IMR-90 (cell line): ENCODE measurements at regions not wholly inside any gene's neighbourhood (a gene's known extent, or its start where the extent isn't known, plus 50 kb on each side); places are given as distances from the start of the nearest gene placed in this dataset.

ENCODE experiments used
- ATAC-seq: fragments of 200-7000 bp; cut with Tn5 transposase; 2 replicates; pipeline ENCODE4 v1.9.1; 2020; ENCODE audit warnings: low read depth, mild to moderate bottlenecking, moderate library complexity
- BruUV-seq: library from RNA; stranded (reverse); fragments of 400-500 nt; replicated peaks from 2 replicates; lab custom pipeline; 2021; lab: Mats Ljungman, UMichigan
- CTCF ChIA-PET: fragments of 300-600 bp; formaldehyde crosslinking; extraction: SDS; loops from one replicate; lab custom pipeline; 2021; ENCODE audit warnings: antibody characterized with exemption; lab: Yijun Ruan, JAX
- POLR2A ChIA-PET: fragments of 300-600 bp; sonication (Branson Sonifier 250); formaldehyde crosslinking; loops from one replicate; lab custom pipeline; 2022; ENCODE audit warnings: antibody characterized with exemption; ENCODE audit not compliant: unreplicated experiment; lab: Charles Lee
- DNase-seq: peaks from one replicate; pipeline ENCODE4 v3.0.0; 2013
- H2AFZ ChIP-seq: replicated peaks from 2 replicates; pipeline ENCODE3; 2013; ENCODE audit warnings: low read length, mild to moderate bottlenecking; ENCODE audit not compliant: poor library complexity
- H2AK5ac ChIP-seq: 2 replicates; pipeline ENCODE4 v1.6.1; 2013; ENCODE audit warnings: low read depth, low read length, inconsistent platforms
- H2AK9ac ChIP-seq: replicated peaks from 2 replicates; pipeline ENCODE3; 2013; ENCODE audit warnings: mild to moderate bottlenecking, low read depth, low read length, moderate library complexity; ENCODE audit not compliant: poor library complexity
- H2BK120ac ChIP-seq: 2 replicates; pipeline ENCODE4 v1.6.1; 2013; ENCODE audit warnings: low read depth, low read length, inconsistent platforms
- H2BK15ac ChIP-seq: 3 replicates; pipeline ENCODE4 v1.6.1; 2013; ENCODE audit warnings: low read depth, low read length, inconsistent platforms
- H2BK20ac ChIP-seq: 2 replicates; pipeline ENCODE4 v1.6.1; 2013; ENCODE audit warnings: low read depth, mild to moderate bottlenecking, inconsistent platforms, low read length, moderate library complexity
- H2BK5ac ChIP-seq: 2 replicates; pipeline ENCODE4 v1.6.1; 2013; ENCODE audit warnings: mild to moderate bottlenecking, low read depth, low read length, inconsistent platforms; ENCODE audit not compliant: poor library complexity, severe bottlenecking
- H3K14ac ChIP-seq: replicated peaks from 2 replicates; pipeline ENCODE4 v1.6.1; 2013; ENCODE audit warnings: low read depth, low read length, inconsistent platforms
- H3K18ac ChIP-seq: 2 replicates; pipeline ENCODE4 v1.6.1; 2013; ENCODE audit warnings: low read depth, low read length, control low read depth
- H3K23ac ChIP-seq: 2 replicates; pipeline ENCODE4 v1.6.1; 2013; ENCODE audit warnings: low read depth, low read length, inconsistent platforms
- H3K27ac ChIP-seq: 2 replicates; pipeline ENCODE4 v1.5.1; 2013; ENCODE audit warnings: mild to moderate bottlenecking, control low read depth, low read length; ENCODE audit not compliant: insufficient read depth
- H3K27me3 ChIP-seq: 2 replicates; pipeline ENCODE4 v1.6.1; 2013; ENCODE audit warnings: low read length; ENCODE audit not compliant: control insufficient read depth, insufficient read depth
- H3K36me3 ChIP-seq: 2 replicates; pipeline ENCODE4 v1.6.1; 2013; ENCODE audit warnings: low read length, mixed read lengths; ENCODE audit not compliant: control insufficient read depth, insufficient read depth
- H3K4ac ChIP-seq: 2 replicates; pipeline ENCODE4 v1.6.1; 2013; ENCODE audit warnings: low read depth, low read length, inconsistent platforms
- H3K4me1 ChIP-seq: 2 replicates; pipeline ENCODE4 v1.6.1; 2013; ENCODE audit warnings: low read length, mixed read lengths; ENCODE audit not compliant: control insufficient read depth, insufficient read depth
- H3K4me2 ChIP-seq: 2 replicates; pipeline ENCODE4 v1.6.1; 2013; ENCODE audit warnings: low read depth, mild to moderate bottlenecking, control low read depth, low read length, moderate library complexity
- H3K4me3 ChIP-seq: 2 replicates; pipeline ENCODE4 v1.5.1; 2013; ENCODE audit warnings: low read depth, mild to moderate bottlenecking, control low read depth, low read length, moderate library complexity; ENCODE audit not compliant: insufficient read depth
- H3K56ac ChIP-seq: 2 replicates; pipeline ENCODE4 v1.6.1; 2013; ENCODE audit warnings: low read length, inconsistent platforms; ENCODE audit not compliant: insufficient read depth; ENCODE audit errors: extremely low read depth
- H3K79me1 ChIP-seq, 2 experiments: 2 replicates each; pipeline ENCODE4 v1.6.1; 2013; ENCODE audit warnings: low read length in 2 of 2, inconsistent platforms in 1 of 2, low read depth in 1 of 2
- H3K9ac ChIP-seq: 2 replicates; pipeline ENCODE4 v1.6.1; 2013; ENCODE audit warnings: low read depth, low read length, control low read depth
- H3K9me1 ChIP-seq: 2 replicates; pipeline ENCODE4 v1.6.1; 2013; ENCODE audit warnings: low read length, inconsistent platforms; ENCODE audit not compliant: insufficient read depth
- H3K9me3 ChIP-seq: 2 replicates; pipeline ENCODE4 v1.6.1; 2013; ENCODE audit warnings: low read length; ENCODE audit not compliant: control insufficient read depth, insufficient read depth
- H4K20me1 ChIP-seq: 2 replicates; pipeline ENCODE4 v1.6.1; 2013; ENCODE audit warnings: low read length, inconsistent platforms; ENCODE audit not compliant: insufficient read depth
- H4K5ac ChIP-seq: 2 replicates; pipeline ENCODE4 v1.6.1; 2013; ENCODE audit warnings: mild to moderate bottlenecking, low read depth, low read length, control low read depth
- H4K8ac ChIP-seq, 2 experiments: 2 replicates each; pipeline ENCODE4 v1.6.1; 2013; ENCODE audit warnings: low read depth in 2 of 2, low read length in 2 of 2, control low read depth in 1 of 2, inconsistent platforms in 1 of 2
- H4K91ac ChIP-seq: 2 replicates; pipeline ENCODE4 v1.6.1; 2013; ENCODE audit warnings: low read depth, low read length, inconsistent platforms; ENCODE audit not compliant: insufficient read depth
- BHLHE40 ChIP-seq: fragments of 150-350 bp; IDR thresholded peaks from 2 replicates; pipeline ENCODE4 v1.6.1; 2016; ENCODE audit warnings: mild to moderate bottlenecking, low read depth, low read length
- CEBPB ChIP-seq: IDR thresholded peaks from 2 replicates; pipeline ENCODE4 v1.6.1; 2012; ENCODE audit warnings: low read depth, low read length, improper control_type of control experiment
- CHD1 ChIP-seq: IDR thresholded peaks from 2 replicates; pipeline ENCODE4 v1.6.1; 2012; ENCODE audit warnings: low read depth, low read length, improper control_type of control experiment
- ELK1 ChIP-seq: fragments of 150-350 bp; IDR thresholded peaks from 2 replicates; pipeline ENCODE4 v1.6.1; 2016; ENCODE audit warnings: low read depth, mild to moderate bottlenecking, low read length, moderate library complexity, borderline replicate concordance
- FOS ChIP-seq: fragments of 150-350 bp; IDR thresholded peaks from 2 replicates; pipeline ENCODE4 v1.6.1; 2016; ENCODE audit warnings: low read depth, low read length
- MAFK ChIP-seq: IDR thresholded peaks from 2 replicates; pipeline ENCODE4 v1.6.1; 2012; ENCODE audit warnings: low read depth, low read length, improper control_type of control experiment
- MAZ ChIP-seq: IDR thresholded peaks from 2 replicates; pipeline ENCODE4 v1.6.1; 2012; ENCODE audit warnings: low read depth, mild to moderate bottlenecking, low read length, improper control_type of control experiment, moderate library complexity, borderline replicate concordance
- MXI1 ChIP-seq: IDR thresholded peaks from 2 replicates; pipeline ENCODE4 v1.6.1; 2012; ENCODE audit warnings: low read depth, mild to moderate bottlenecking, low read length, moderate library complexity, borderline replicate concordance
- NFE2L2 ChIP-seq: fragments of 150-350 bp; IDR thresholded peaks from 2 replicates; pipeline ENCODE4 v1.6.1; 2016; ENCODE audit warnings: low read depth, mild to moderate bottlenecking, low read length
- POLR2A ChIP-seq: IDR thresholded peaks from 2 replicates; pipeline ENCODE4 v1.6.1; 2012; ENCODE audit warnings: mild to moderate bottlenecking, low read depth, low read length
- RAD21 ChIP-seq: IDR thresholded peaks from 2 replicates; pipeline ENCODE4 v1.6.1; 2012; ENCODE audit warnings: low read length, improper control_type of control experiment
- RFX5 ChIP-seq: IDR thresholded peaks from 2 replicates; pipeline ENCODE4 v1.8.0; 2012; ENCODE audit warnings: low read depth, mild to moderate bottlenecking, low read length, moderate library complexity
- SMC3 ChIP-seq: fragments of 150-350 bp; IDR thresholded peaks from 2 replicates; pipeline ENCODE4 v1.6.1; 2016; ENCODE audit warnings: low read depth, mild to moderate bottlenecking, antibody characterized with exemption, low read length, moderate library complexity
- USF2 ChIP-seq: fragments of 150-350 bp; IDR thresholded peaks from 2 replicates; pipeline ENCODE4 v1.6.1; 2017; ENCODE audit warnings: mild to moderate bottlenecking, antibody characterized with exemption, low read length, low read depth
- WGBS, 2 experiments: methylation state at CpG; one replicate each; pipeline versions ENCODE4 v1.1.5 to v1.1.7; 2013; ENCODE audit warnings: missing lambda C conversion rate in 2 of 2; ENCODE audit not compliant: insufficient read length in 1 of 2; ENCODE audit errors: extremely low coverage in 2 of 2; 5-methylcytosine and 5-hydroxymethylcytosine counted together
- dilution Hi-C: fragments of 300-500 bp; cut with HindIII; formaldehyde crosslinking; loops from one replicate; pipeline ENCODE4 v1.14.3; 2018; ENCODE audit warnings: low sequenced_read_pairs; ENCODE audit not compliant: unreplicated experiment
- in situ Hi-C: fragments of 300-500 bp; cut with MboI; formaldehyde crosslinking; loops from 3 replicates; pipeline ENCODE4 v1.14.3; 2019; ENCODE audit warnings: low sequenced_read_pairs, inconsistent platforms, mixed read lengths
- intact Hi-C: fragments of 100-400 bp; cut with micrococcal nuclease; formaldehyde crosslinking; loops from 2 replicates; pipeline ENCODE4 v1.10.0; 2022
- TF ChIP-seq, protein P1 (sequence below): conservative IDR thresholded peaks from 2 replicates; pipeline ENCODE4 v1.5.1; 2012; ENCODE audit warnings: mild to moderate bottlenecking, low read depth, low read length, improper control_type of control experiment

DNA sequence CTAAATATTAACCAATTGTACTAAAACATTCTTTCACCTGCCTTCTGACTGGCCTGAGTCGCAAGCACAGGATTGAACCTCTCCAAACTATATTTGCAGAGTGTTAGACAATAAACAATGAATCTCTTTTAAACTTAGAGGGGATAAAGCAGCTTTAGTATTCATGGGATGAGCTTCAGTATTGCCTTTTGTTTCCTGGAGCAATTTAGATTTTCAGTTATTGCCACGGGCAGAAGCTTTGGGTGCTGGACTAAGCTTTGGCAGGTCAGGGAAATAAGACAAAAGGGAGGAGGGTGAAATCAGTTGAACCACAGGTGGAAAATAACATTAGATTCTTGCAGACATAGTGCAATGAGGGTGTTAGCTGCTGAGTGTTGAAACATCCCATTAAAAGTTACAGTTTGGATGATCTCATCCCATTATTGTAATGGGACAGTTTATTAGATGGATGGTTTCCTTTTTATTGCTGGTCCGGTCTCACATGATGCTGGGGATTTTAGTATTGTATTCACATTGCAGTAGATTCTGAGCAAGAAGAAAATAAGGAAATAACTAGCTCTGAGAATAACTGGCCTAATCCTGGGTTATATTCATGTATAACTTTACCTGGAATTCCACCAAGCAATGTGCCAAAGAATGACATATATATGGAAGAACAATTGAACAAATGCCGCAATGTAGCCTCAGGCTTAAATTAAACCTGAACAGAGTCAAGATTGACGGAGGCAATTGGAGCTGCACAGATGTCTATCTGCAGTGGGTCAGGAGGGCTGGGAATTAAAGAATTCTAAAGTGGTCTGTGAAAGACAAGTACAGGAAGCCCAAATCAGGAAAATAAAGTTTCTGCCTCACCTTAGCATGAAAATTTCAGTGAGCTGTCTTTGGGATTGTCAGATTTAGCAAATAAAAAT lies 1092.8 kb upstream of the SEL1L start:
- H3K9ac ChIP-seq, result no peak overlapping the region
- H2AK9ac ChIP-seq, result no peak overlapping the region
- DNase-seq (no peak), ATAC-seq (no peak)
- H3K4me1 ChIP-seq, result no peaks in the 10 kb centered on the region
- CTCF ChIA-PET, result no interaction called here
- no peak overlapping the region for H2BK20ac ChIP-seq
- dilution Hi-C loops, result no loop called here
- no peak overlapping the region for H2BK5ac ChIP-seq
- no peak overlapping the region for H3K4ac ChIP-seq
- H3K36me3 ChIP-seq, result no peaks in the 10 kb centered on the region
- intact Hi-C loops, result no loop called here
- POLR2A ChIA-PET, result no interaction called here
- H2AFZ ChIP-seq, result no peak overlapping the region
- no peak overlapping the region for H4K91ac ChIP-seq
- in situ Hi-C loops, result no loop called here
- H3K14ac ChIP-seq, result no peak overlapping the region
- H4K5ac ChIP-seq, result no peak overlapping the region
- H3K27me3 ChIP-seq, result no peaks in the 10 kb centered on the region
- TF ChIP-seq CEBPB (no peak), RFX5 (no peak), CHD1 (no peak), FOS (no peak), MXI1 (no peak), USF2 (no peak), NFE2L2 (no peak), SMC3 (no peak), POLR2A (no peak), BHLHE40 (no peak), MAZ (no peak), MAFK (no peak), ELK1 (no peak), RAD21 (no peak)
- TF ChIP-seq, protein P1, sequence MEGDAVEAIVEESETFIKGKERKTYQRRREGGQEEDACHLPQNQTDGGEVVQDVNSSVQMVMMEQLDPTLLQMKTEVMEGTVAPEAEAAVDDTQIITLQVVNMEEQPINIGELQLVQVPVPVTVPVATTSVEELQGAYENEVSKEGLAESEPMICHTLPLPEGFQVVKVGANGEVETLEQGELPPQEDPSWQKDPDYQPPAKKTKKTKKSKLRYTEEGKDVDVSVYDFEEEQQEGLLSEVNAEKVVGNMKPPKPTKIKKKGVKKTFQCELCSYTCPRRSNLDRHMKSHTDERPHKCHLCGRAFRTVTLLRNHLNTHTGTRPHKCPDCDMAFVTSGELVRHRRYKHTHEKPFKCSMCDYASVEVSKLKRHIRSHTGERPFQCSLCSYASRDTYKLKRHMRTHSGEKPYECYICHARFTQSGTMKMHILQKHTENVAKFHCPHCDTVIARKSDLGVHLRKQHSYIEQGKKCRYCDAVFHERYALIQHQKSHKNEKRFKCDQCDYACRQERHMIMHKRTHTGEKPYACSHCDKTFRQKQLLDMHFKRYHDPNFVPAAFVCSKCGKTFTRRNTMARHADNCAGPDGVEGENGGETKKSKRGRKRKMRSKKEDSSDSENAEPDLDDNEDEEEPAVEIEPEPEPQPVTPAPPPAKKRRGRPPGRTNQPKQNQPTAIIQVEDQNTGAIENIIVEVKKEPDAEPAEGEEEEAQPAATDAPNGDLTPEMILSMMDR, result no peak
- H3K56ac ChIP-seq, result no peak overlapping the region
- no peak overlapping the region for H3K27ac ChIP-seq
- H3K4me3 ChIP-seq, result no peak overlapping the region
- H2BK120ac ChIP-seq, result no peak overlapping the region
- 62% methylated on average over 2 of the region's 5 CpGs; no CpG with 5 or more reads in 1 of the 2 experiments for WGBS, 2 experiments
- no peak overlapping the region for H3K18ac ChIP-seq
- H2BK15ac ChIP-seq, result no peak overlapping the region
- no peaks in the 10 kb centered on the region for H3K9me1 ChIP-seq
- H3K79me1 ChIP-seq, result no peaks in the 10 kb centered on the region
- no peak overlapping the region for H4K8ac ChIP-seq
- H2AK5ac ChIP-seq, result no peak overlapping the region
- H3K23ac ChIP-seq, result no peak overlapping the region
- H4K20me1 ChIP-seq, result no peaks in the 10 kb centered on the region
- peaks cover 16% of the 10 kb centered on the region for H3K9me3 ChIP-seq
- BruUV-seq, result no TSS peak
- H3K4me2 ChIP-seq, result no peak overlapping the region
